Kidney tubule cell (primary cell): ENCODE measurements at regions not wholly inside any gene's neighbourhood (a gene's known extent, or its start where the extent isn't known, plus 50 kb on each side); places are given as distances from the start of the nearest gene placed in this dataset.
A peak's percentile ranks its signal among the peaks of the same experiment; 100 is the strongest.

Source experiments
- DNase-seq: peaks from one replicate; pipeline ENCODE4 v3.0.0-alpha.2; 2018; ENCODE audit warnings: low spot score

GRCh38 chr10:83252596-83252995 is 886.7 kb upstream of the GHITM start:
- no peak for DNase-seq

GRCh38 chr10:83253011-83253671 is 886.2 kb upstream of the GHITM start:
- no peak for DNase-seq

- no peak for DNase-seq
These were observed 884.6 kb upstream of the GHITM start for GRCh38 chr10:83254698-83255097.

GRCh38 chr10:83262434-83262833 is 876.9 kb upstream of the GHITM start:
- DNase-seq: no peak

- DNase-seq: no peak
These were observed 866.5 kb upstream of the GHITM start for GRCh38 chr10:83272666-83273434.

- DNase-seq: no peak
These were observed 865.2 kb upstream of the GHITM start for GRCh38 chr10:83274088-83274487.

GRCh38 chr10:83276971-83277370 is 862.3 kb upstream of the GHITM start:
- DNase-seq: no peak

- no peak for DNase-seq
These were observed 856.2 kb upstream of the GHITM start for GRCh38 chr10:83283151-83283550.

GRCh38 chr10:83287374-83287773 is 851.9 kb upstream of the GHITM start:
- DNase-seq: no peak

- DNase-seq: no peak
These were observed 849.9 kb upstream of the GHITM start for GRCh38 chr10:83289373-83289772.

GRCh38 chr10:83289948-83290347 is 849.4 kb upstream of the GHITM start:
- no peak for DNase-seq

GRCh38 chr10:83301732-83302131 is 837.6 kb upstream of the GHITM start:
- no peak for DNase-seq

- no peak for DNase-seq
These were observed 836.7 kb upstream of the GHITM start for GRCh38 chr10:83302623-83303022.

- no peak for DNase-seq
These were observed 828.6 kb upstream of the GHITM start for GRCh38 chr10:83310688-83311087.

GRCh38 chr10:83312570-83312969 is 826.7 kb upstream of the GHITM start:
- DNase-seq: no peak

GRCh38 chr10:83332690-83333089 is 806.6 kb upstream of the GHITM start:
- DNase-seq: peak; percentile 43

GRCh38 chr10:83333566-83333965 is 805.7 kb upstream of the GHITM start:
- peak; percentile 22 for DNase-seq

- no peak for DNase-seq
These were observed 795.6 kb upstream of the GHITM start for GRCh38 chr10:83343676-83344075.

GRCh38 chr10:83346266-83346910 is 792.9 kb upstream of the GHITM start:
- peak; percentile 2 for DNase-seq

GRCh38 chr10:83352588-83352987 is 786.7 kb upstream of the GHITM start:
- no peak for DNase-seq

GRCh38 chr10:83354456-83354855 is 784.9 kb upstream of the GHITM start:
- DNase-seq: no peak

GRCh38 chr10:83357004-83357403 is 782.3 kb upstream of the GHITM start:
- no peak for DNase-seq

GRCh38 chr10:83357627-83358026 is 781.7 kb upstream of the GHITM start:
- DNase-seq: no peak
